OCI-LY3 (cell line): ENCODE measurements at regions not wholly inside any gene's neighbourhood (a gene's known extent, or its start where the extent isn't known, plus 50 kb on each side); places are given as distances from the start of the nearest gene placed in this dataset.

Experiments
- EZH2phosphoT487 ChIP-seq: fragments of 200-600 bp; shearing (Covaris generic); IDR thresholded peaks from 2 replicates; pipeline ENCODE4 v1.6.1; 2018; ENCODE audit warnings: antibody characterized with exemption, mixed run types, low read depth
- TF ChIP-seq, protein P1 (sequence below): fragments of 200-600, 300-600 bp; sonication (generic); IDR thresholded peaks from 2 replicates; pipeline ENCODE4 v1.5.1; 2014; ENCODE audit warnings: antibody characterized with exemption, low read length, low read depth

DNA sequence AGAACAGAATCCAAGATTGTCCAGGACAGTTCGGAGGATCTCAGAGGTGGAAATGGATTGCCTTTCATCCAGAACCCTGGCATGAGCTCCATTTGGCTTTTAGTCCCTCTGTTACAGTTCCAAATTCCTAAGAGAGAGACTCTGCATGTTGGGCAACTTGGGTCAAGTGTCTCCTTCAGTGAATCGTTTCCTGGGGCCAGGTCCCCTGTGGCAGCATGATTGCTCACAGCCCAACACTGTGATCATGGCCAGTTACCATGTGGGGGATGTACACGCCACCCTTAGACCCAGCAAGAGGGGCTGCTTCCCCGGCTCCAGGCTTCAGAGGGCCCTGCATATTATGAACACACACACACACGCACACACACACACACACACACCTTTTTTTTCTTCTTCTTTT lies 118.6 kb upstream of the GLI2 start:
- TF ChIP-seq, protein P1, sequence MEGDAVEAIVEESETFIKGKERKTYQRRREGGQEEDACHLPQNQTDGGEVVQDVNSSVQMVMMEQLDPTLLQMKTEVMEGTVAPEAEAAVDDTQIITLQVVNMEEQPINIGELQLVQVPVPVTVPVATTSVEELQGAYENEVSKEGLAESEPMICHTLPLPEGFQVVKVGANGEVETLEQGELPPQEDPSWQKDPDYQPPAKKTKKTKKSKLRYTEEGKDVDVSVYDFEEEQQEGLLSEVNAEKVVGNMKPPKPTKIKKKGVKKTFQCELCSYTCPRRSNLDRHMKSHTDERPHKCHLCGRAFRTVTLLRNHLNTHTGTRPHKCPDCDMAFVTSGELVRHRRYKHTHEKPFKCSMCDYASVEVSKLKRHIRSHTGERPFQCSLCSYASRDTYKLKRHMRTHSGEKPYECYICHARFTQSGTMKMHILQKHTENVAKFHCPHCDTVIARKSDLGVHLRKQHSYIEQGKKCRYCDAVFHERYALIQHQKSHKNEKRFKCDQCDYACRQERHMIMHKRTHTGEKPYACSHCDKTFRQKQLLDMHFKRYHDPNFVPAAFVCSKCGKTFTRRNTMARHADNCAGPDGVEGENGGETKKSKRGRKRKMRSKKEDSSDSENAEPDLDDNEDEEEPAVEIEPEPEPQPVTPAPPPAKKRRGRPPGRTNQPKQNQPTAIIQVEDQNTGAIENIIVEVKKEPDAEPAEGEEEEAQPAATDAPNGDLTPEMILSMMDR, result no peak
- TF ChIP-seq EZH2phosphoT487, result no peak
